GM12873 (cell line): ENCODE measurements at regions not wholly inside any gene's neighbourhood (a gene's known extent, or its start where the extent isn't known, plus 50 kb on each side); places are given as distances from the start of the nearest gene placed in this dataset.

Experiments
- TF ChIP-seq, protein P1 (sequence below): IDR thresholded peaks from 2 replicates; pipeline ENCODE4 v1.5.1; 2012; ENCODE audit warnings: low read depth, mild to moderate bottlenecking, moderate library complexity, low read length, control low read depth; ENCODE audit not compliant: insufficient read depth; ENCODE audit errors: missing control alignments

DNA sequence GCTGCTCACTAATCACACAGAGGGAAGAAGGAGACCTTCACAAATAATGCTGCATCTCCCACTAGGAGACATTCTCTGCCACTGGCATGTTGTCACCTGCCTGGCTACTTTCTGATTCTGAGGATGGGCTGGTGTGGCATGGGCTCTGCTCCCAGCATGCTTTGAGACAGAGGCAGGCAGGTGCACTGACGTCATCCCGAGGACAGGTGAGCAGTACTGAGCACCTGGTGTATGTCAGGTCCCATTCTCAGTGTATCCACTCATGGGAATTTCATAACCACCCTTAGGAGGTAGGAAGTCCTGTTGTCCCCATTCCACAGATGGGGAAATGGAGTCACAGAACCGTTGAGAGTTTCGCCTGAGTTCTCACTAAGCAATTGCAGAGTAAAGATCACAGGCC lies 597.9 kb downstream of the VRK1 start:
- TF ChIP-seq, protein P1, sequence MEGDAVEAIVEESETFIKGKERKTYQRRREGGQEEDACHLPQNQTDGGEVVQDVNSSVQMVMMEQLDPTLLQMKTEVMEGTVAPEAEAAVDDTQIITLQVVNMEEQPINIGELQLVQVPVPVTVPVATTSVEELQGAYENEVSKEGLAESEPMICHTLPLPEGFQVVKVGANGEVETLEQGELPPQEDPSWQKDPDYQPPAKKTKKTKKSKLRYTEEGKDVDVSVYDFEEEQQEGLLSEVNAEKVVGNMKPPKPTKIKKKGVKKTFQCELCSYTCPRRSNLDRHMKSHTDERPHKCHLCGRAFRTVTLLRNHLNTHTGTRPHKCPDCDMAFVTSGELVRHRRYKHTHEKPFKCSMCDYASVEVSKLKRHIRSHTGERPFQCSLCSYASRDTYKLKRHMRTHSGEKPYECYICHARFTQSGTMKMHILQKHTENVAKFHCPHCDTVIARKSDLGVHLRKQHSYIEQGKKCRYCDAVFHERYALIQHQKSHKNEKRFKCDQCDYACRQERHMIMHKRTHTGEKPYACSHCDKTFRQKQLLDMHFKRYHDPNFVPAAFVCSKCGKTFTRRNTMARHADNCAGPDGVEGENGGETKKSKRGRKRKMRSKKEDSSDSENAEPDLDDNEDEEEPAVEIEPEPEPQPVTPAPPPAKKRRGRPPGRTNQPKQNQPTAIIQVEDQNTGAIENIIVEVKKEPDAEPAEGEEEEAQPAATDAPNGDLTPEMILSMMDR: no peak

DNA sequence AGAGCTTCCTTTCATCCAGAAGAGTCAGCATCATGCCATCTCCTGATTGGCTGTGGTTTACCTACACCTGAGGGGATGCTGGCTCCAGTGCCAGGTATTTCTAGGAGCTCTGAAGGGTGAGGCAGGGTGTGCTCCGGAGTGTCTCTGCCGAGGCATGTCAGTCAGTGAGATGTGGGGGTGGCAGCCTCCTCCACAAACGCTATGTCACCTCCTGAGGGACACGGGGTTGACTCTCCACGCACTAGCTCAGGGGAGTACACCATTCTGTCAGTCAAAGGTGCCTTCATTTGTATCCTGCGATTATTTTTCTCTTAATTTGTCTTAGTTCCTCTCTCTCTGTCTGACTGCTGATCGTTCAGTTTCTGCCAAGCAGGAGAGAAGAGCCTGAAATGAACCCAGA lies 604.5 kb downstream of the VRK1 start:
- TF ChIP-seq, protein P1: no peak

DNA sequence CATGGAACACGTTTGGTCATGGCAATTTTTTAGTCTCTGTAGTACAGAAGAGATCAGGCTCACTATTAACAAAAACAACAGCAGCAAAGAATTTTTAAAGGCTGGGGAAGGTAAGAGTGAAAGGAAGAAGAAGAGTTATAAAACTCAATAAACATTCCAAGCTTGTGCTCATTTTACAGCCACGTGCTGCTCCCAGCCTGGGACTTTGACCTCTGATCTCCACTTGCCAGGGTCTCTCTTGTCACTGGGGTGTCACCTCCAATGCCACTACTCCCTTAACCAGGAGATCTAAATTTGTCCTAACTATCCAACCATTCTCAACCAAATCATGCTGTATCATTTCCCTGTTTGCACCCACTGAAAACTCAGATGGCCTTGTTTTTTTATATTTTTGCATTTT lies 605.1 kb downstream of the VRK1 start:
- TF ChIP-seq, protein P1: no peak

DNA sequence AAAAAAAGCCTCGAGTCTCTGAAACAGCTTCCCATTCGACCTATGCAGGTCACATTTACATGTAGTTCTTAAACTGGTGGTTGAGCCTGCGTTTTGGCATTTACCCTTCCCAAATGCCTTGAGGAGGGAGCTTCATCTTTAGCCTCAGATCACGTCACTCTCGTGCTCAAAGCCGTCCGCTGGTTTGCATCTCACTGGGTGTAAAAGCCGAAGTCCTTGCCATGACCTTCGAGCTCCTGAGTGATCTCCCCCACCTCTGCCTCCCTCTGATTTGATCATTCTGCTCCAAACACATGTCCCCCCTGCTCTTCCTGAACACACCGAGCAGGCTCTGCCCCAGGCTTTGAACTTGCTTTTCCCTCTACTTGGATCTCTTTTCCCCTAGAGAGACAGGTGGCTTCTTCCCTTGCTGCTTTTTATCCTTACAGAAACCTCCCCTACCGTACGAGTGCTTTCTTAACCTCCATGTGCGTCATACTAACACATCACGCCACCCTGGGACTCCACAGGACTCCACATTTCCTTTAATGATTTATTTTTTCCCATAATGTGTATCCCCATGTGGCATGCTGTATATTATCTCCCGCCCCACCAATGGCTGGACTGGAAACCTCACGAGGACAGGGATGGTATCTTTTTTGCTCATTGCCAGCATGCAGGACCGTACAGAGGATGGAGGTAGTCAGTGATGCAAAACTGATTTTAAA lies 610.7 kb downstream of the VRK1 start:
- TF ChIP-seq, protein P1: no peak

DNA sequence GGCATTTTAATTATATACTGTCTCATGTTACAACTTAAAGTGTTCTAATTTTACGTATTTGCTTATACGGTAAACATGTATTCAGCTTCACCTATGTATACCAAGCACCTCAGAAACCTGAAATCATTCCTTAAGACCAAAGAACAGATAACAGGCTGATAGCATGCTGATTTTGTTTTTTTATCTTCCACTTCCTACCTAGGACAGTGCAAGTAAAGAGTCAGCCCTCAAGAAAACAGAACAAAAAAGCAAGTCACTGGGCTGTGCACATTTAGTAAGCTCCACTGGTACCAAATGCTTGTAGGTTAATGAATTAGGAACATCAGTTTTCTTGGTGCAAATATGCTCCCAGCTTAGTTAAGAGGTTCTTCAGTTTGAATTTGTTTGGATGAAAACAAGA lies 611.3 kb downstream of the VRK1 start:
- TF ChIP-seq, protein P1: no peak

DNA sequence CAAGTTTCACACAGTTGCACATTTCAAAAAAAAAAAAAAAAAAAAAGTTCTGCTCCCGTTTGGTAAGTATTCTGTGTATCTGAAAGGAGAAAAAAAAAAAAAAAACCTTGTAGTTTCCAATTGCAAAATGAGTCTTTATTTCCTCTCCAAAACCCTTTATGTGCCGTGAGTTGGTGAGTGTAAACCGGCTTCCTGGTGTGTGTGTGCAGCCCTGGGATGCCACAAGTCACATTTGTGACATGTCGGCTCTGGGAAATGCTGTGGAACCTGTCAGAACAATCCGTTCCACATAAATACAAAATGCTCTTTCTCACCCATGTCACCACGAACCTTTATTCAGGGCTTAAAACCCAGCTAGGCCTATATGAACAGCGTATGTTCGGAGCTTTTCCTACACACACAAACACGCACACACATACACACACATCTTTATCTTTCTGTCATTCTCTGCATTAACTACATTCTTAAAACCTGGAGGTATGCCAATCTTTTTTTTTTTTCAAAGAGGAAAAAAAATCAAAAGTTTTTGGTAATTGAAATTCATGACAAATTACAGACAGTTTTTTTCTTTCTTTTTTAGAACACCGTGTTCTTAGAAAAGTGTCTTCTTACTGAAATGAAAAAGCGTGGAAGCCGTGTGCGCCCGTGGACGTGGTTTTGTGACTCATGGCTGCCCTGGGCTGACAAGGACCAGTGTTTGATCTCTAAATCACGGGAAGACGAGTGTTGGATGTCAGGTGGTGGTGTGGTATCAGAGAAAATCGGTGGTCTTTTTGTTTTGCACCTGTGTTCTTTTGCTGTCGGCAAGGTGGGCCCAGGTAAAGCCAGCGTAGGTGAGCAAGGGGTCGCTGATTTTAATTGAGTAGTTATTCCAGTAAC lies 612.0 kb downstream of the VRK1 start:
- TF ChIP-seq, protein P1: no peak
